Activated T-cell treated with anti-CD3 and anti-CD28 coated beads for 1 hour (primary cell): ENCODE measurements at regions not wholly inside any gene's neighbourhood (a gene's known extent, or its start where the extent isn't known, plus 50 kb on each side); places are given as distances from the start of the nearest gene placed in this dataset.

ENCODE experiments used
- DNase-seq: peaks from one replicate; pipeline ENCODE4 v3.0.0-alpha.2; 2020; ENCODE audit warnings: low read depth

- DNase-seq, result no peak
Observed at GRCh38 chr13:24081387-24081786, 79.1 kb upstream of the SPATA13 start.

GRCh38 chr13:24083141-24083540 is 77.4 kb upstream of the SPATA13 start:
- DNase-seq, result no peak

GRCh38 chr13:24083722-24084421 is 76.6 kb upstream of the SPATA13 start:
- DNase-seq, result no peak

DNA sequence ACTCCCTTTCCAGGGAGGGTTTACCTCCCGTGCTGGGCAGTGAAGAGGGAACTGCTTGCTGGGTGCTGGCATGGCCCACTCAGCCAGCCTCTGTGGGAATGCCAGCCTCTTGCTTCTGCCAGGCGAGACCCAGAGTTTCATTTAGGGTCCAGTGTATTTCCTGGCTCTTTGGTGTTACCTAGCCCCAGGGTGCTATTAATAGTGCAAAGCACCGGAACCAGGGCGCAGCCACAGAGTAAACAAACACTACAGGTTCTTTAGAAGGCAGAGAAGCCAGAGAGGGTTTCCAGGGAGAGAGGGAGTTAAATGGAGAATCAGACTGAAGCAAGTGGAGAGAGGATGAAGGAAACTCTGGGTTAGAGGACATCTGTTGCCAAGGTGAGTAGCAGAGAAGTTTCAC is 74.9 kb upstream of the SPATA13 start:
- no peak for DNase-seq

DNA sequence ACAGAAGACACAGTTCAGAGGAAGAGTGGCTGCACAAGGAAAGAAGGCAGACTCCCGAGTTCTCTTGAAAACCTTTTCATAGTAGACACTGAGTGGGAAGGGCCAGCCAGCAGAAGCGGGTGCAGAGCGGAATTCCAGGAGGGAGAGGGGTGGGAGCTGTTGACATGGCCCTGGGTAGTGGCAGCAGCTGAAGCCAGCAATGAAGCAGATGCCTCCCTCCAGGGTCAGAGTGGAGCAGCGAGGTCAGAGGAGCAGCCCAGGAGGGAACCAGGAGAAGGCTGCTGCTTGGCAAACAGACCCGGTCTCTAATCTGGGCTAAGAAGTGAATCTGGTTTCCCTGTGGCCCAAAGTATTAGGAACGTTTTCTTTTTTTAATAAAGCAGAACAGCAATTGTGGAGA is 73.9 kb upstream of the SPATA13 start:
- no peak for DNase-seq

GRCh38 chr13:24087605-24088225 is 72.8 kb upstream of the SPATA13 start:
- no peak for DNase-seq

- DNase-seq, result no peak
Observed at GRCh38 chr13:24090049-24090448, 70.5 kb upstream of the SPATA13 start.

GRCh38 chr13:24091080-24091479 is 69.4 kb upstream of the SPATA13 start:
- DNase-seq, result no peak

DNA sequence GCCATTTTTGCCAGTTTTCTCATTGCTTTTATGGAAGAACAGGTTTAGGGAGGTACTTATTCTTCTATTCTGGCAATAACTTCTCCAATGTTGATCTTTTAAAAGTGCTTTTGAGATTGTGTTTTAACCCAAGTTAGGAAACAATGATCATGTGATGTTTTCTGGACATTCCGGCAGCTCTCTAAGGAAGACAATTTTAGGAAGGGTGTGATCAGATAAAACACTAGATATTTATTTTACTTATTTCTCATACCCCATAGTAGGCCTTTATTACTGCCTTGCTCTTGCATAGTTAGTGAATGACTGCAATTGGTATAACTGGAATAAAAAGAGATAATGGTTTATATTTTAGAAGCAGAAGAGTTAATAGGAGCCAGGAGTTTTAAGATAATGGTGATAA is 68.4 kb upstream of the SPATA13 start:
- DNase-seq, result no peak

- no peak for DNase-seq
Observed at GRCh38 chr13:24093047-24093446, 67.5 kb upstream of the SPATA13 start.

DNA sequence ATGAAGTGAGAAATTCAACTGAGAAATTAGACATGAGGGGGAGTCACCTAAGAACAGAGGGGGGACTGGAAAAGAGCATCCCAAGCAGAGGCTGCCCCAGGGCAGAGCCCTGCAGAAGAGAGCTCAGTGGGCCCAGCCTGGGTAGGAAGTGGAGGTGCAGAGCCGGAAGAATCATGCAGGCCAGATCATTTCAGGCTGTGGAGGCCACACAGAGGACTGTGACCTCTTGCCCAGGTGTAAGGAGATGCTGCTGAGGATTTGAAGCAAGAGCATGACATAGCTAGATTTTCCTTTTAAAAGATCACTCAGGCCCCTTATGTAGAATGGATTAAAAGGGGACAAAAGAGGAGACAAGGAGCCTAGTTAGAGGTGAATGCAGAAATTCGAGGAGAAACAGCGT is 63.9 kb upstream of the SPATA13 start:
- no peak for DNase-seq

DNA sequence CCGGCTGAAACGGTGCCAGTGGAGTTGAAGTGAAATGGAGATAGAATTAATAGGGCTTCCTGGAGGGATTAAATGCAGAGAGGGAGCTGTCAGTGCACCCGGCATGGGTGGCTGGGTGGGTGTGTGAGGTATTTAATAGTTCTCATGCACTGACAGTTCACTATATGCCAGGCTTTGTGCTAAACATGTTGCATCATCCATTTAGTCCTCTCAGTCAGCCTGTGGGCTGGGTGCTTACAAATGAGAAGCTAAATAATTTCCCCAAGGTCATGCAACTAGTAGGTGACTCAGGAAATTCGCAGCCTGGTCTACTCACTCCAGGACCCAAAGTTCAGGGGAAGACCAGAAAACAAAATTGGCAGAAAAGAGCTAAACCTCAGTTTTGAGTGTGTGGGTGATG is 63.5 kb upstream of the SPATA13 start:
- no peak for DNase-seq

GRCh38 chr13:24097667-24098066 is 62.9 kb upstream of the SPATA13 start:
- no peak for DNase-seq

DNA sequence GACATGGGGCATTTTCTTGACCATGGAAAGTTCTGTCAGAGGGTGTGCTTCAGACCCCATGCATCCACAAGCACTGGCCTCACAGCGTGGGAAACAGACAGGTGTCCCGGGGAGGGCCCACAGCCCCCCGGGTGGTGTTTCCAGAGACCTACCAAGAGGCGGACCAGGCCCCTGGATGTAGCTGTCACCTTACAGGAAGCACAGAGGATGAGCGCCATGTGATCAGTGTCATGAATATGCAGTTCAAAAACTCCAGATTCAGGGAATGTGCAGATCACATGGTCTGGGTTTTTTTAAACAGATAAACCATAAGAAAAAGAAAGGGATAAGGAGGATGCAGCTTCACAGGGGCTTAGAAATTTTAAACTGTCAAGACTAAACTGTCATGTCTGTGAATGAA is 61.0 kb upstream of the SPATA13 start:
- DNase-seq, result no peak

DNA sequence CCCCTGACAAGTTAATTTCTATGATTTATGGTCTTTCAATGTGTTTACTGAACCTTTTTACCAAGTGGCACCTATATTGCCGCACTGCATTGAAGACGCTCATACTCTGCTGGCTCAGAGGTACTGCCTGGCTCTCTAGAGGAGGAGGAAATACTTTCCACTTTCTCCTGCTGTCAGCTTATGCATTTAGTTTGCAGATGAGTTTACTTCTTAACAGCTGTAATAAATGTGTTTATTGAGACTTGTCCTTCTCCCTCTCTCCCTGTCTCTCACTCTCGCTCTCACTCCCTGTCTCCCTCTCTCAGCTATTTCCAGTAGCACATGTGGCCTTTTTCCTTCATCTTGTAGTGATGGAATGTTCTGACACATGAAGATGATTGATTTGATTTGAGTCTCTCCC is 60.3 kb upstream of the SPATA13 start:
- no peak for DNase-seq

DNA sequence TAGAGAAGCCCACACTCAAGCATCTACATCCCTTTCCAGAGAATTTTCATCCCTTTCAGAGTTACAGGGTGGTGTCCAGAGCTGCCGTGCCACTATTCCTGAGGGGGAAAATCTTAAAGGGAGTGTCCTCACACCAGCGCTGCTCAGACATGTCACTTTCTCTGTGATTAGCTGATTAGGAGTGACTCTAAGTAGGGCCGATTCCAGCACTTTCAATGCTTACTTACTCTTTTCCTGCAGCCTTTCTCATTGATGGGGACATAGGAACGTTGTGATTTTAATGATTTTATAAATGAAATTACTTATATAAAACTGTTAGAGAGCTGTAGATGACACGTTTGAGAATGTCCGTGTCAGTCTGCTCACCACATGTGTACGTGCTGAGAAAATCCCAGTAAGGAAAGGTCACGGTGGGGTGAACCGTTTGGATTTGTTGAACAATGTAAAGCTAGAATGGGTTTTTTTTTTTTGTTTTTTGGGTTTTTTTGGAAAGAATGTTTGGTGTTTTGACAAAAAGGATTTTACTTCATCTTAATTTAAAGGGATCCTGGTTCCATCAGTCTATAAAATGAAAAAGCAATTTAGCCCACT is 56.6 kb upstream of the SPATA13 start:
- DNase-seq, result no peak

GRCh38 chr13:24104723-24105122 is 55.8 kb upstream of the SPATA13 start:
- no peak for DNase-seq

DNA sequence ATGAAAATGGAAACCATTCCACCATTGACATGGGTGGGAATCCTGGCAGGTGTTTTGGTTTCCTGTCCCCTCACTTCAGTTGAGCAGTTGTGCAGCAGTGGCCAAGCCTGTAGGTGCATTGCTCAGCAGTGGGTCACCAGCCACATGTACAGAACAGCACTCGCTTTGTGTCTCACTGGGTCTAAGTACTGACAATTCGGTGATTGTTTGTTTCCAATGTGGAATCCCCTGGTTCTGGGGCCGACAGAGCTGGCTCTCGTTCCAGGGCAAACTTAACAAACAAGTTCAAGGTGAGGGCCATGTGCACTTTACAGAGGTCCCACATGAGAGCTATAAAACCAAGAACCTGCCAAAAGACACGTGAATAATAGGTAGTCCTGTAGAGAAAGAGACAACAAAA is 54.1 kb upstream of the SPATA13 start:
- DNase-seq, result no peak

- DNase-seq, result no peak
Observed at GRCh38 chr13:24107955-24108614, 52.4 kb upstream of the SPATA13 start.

DNA sequence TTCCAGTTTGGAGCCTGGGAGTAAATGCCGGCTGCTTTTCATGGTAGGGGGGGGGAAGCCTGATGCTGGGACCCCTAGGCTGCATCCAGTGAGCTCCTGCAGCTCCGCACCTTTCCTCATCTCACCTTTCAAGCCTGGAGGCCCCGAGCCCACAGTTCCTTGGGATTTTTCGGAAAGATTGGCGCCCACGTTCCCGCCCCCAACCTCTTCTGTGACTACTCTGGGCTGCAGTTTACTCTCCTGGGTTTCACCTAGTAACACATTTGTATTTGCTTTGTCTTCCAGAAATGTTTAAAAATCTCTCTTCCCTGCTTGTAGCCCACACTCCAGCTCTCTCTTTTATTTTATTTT is 51.9 kb upstream of the SPATA13 start:
- DNase-seq, result no peak

GRCh38 chr13:24110011-24110410 is 50.5 kb upstream of the SPATA13 start:
- no peak for DNase-seq
